ENCODE measurements at regions not wholly inside any gene's neighbourhood (a gene's known extent, or its start where the extent isn't known, plus 50 kb on each side); places are given as distances from the start of the nearest gene placed in this dataset.

DNA sequence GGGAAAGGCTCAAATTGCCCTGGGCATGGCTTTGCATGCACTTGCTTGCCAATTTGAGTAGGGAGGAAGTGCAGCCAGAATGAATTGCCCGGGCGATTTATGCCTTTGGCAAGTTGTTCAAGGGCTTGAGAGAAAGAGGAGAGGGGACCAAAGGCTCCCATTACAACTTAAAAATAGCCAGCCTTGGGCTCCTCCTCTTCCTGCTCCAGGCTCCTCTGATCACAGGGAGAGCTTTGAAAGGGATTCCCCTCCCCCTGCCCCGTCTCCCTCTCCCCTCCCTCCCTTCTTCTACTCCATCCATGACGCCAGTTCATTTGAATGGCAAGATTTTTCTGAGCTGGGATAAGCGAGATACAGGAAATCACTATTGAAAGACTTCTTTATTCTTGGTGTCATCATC is 304.9 kb upstream of the JAG1 start:
- no peaks in the 10 kb centered on the region for H3K27me3 ChIP-seq
- H3K36me3 ChIP-seq: no peaks in the 10 kb centered on the region
- intact Hi-C loops (cut with DNase I; ENCODE audit: low total_unique reads): no loop called here
- no peak for DNase-seq
- no peaks in the 10 kb centered on the region for H3K9me3 ChIP-seq
- H3K27ac ChIP-seq: peak overlapping the region in 1 of 2 donors; percentile 9
- TF ChIP-seq, protein P1, sequence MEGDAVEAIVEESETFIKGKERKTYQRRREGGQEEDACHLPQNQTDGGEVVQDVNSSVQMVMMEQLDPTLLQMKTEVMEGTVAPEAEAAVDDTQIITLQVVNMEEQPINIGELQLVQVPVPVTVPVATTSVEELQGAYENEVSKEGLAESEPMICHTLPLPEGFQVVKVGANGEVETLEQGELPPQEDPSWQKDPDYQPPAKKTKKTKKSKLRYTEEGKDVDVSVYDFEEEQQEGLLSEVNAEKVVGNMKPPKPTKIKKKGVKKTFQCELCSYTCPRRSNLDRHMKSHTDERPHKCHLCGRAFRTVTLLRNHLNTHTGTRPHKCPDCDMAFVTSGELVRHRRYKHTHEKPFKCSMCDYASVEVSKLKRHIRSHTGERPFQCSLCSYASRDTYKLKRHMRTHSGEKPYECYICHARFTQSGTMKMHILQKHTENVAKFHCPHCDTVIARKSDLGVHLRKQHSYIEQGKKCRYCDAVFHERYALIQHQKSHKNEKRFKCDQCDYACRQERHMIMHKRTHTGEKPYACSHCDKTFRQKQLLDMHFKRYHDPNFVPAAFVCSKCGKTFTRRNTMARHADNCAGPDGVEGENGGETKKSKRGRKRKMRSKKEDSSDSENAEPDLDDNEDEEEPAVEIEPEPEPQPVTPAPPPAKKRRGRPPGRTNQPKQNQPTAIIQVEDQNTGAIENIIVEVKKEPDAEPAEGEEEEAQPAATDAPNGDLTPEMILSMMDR (IDR thresholded peaks at IDR 0.05): no peak
- no peak for TF ChIP-seq POLR2A (IDR thresholded peaks at IDR 0.05)
- no peak overlapping the region for H3K4me3 ChIP-seq
- no peaks in the 10 kb centered on the region for H3K4me1 ChIP-seq

DNA sequence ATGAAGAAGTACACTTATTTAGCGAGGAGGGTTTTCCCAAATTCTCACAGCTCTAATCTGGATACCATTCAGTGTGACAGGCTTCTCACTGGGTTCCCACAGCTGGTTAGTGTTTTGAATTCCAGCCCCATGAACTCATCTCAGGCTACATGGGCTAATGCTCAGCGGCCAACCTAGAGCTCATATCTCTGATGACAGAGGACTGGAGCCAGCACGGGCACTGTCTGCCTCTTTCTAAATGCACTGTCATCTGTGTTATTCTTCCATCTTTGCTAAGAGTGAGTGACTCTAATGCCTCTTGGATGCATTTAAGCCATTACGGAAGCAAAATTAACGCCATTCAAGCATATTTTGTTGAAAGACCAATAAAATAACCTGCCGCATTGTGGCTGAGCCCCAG is 308.9 kb upstream of the JAG1 start:
- no peaks in the 10 kb centered on the region for H3K9me3 ChIP-seq
- no peak for TF ChIP-seq POLR2A (IDR thresholded peaks at IDR 0.05)
- TF ChIP-seq, protein P1 (IDR thresholded peaks at IDR 0.05): no peak
- no peak overlapping the region for H3K4me3 ChIP-seq
- H3K27me3 ChIP-seq: no peaks in the 10 kb centered on the region
- intact Hi-C loops (cut with DNase I; ENCODE audit: low total_unique reads): no loop called here
- H3K27ac ChIP-seq: peak overlapping the region in 1 of 2 donors; percentile 52
- H3K36me3 ChIP-seq: no peaks in the 10 kb centered on the region
- no peaks in the 10 kb centered on the region for H3K4me1 ChIP-seq
- DNase-seq: peak; percentile 24 to 40

DNA sequence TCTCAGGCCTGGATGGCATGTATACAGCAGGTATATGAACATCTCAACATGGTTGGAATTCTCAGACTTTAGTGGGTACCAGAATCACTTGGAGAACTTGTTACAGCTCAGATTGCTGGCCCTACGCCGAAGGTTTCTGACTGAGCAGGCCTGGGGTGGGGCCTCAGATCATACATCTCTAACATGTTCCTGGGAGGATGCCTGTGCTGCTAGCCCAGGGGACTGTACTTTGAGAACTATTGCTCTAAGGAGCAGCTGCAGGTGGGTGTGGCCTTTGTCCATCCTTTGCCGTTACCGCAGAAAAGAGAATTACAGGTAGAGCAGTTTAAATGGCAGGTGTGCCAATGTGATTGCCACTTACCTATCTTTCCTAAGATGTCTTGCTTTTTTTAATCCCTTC is 310.5 kb upstream of the JAG1 start:
- Histone ChIP-seq H3K4me1 (no peaks in the 10 kb centered on the region), H3K9me3 (no peaks in the 10 kb centered on the region), H3K27me3 (no peaks in the 10 kb centered on the region), H3K36me3 (no peaks in the 10 kb centered on the region), H3K4me3 (no peak overlapping the region), H3K27ac (peak overlapping the region in 1 of 2 donors; percentile 63)
- intact Hi-C loops (cut with DNase I; ENCODE audit: low total_unique reads): no loop called here
- DNase-seq: no peak
- no peak for TF ChIP-seq POLR2A (IDR thresholded peaks at IDR 0.05)
- TF ChIP-seq, protein P1 (IDR thresholded peaks at IDR 0.05): no peak

DNA sequence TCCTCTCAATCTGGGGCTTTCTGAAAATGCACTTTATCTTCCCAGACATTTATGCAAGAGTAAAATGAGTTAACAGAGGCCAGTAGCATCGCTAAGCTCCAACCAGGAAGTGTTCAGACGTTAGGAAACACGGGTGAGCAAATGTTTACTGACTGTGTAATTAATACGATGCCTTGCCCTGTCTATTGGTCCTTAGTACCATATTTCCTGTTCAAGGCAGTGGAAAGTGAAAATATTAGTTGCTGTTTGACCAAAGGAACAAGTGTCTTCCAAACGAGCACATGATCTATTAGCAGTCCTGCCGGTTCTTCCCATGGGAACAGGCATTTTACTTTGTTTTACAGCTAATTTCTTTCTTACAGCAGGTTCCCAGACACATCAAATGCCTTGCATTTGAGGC is 311.1 kb upstream of the JAG1 start:
- Histone ChIP-seq H3K27me3 (no peaks in the 10 kb centered on the region), H3K4me1 (no peaks in the 10 kb centered on the region), H3K27ac (peak overlapping the region in 1 of 2 donors; percentile 63), H3K36me3 (no peaks in the 10 kb centered on the region), H3K4me3 (no peak overlapping the region), H3K9me3 (no peaks in the 10 kb centered on the region)
- no peak for DNase-seq
- intact Hi-C loops (cut with DNase I; ENCODE audit: low total_unique reads): no loop called here
- TF ChIP-seq, protein P1 (IDR thresholded peaks at IDR 0.05): no peak

DNA sequence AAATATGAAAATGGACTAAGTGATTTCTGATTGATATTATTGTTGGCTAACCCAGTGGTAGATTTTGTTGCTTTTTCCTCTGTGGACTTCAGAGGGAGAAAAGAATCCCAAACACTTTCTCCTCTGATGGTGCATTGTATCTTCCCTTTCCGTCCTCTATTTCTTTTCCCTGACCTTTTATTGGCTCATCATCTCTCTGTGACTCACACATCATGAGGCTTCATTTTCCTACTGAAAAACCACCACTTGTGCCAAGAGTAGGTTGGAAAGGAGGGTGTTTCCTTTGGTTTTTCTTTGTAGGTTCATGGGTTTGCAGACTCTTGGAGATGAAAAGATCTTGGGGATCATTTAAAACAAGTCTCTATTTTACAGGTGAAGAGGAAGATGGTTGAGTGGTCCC is 311.7 kb upstream of the JAG1 start:
- TF ChIP-seq, protein P1 (IDR thresholded peaks at IDR 0.05): no peak
- TF ChIP-seq POLR2A (IDR thresholded peaks at IDR 0.05): no peak
- Histone ChIP-seq H3K4me3 (no peak overlapping the region), H3K4me1 (no peaks in the 10 kb centered on the region), H3K27ac (peak overlapping the region; percentile 17 to 63), H3K9me3 (no peaks in the 10 kb centered on the region), H3K27me3 (no peaks in the 10 kb centered on the region), H3K36me3 (no peaks in the 10 kb centered on the region)
- intact Hi-C loops (cut with DNase I; ENCODE audit: low total_unique reads): no loop called here
- no peak for DNase-seq

Measured in uterus (tissue), 3 donors.